Frontal cortex (tissue), 3 donors: ENCODE measurements at regions not wholly inside any gene's neighbourhood (a gene's known extent, or its start where the extent isn't known, plus 50 kb on each side); places are given as distances from the start of the nearest gene placed in this dataset.
"Not testable (repeated sequence)": the region's sequence is repeated elsewhere in the genome, so short reads cannot be mapped to it uniquely, and the experiment has no call there.

ENCODE experiments used
- DNase-seq, 2 donors: peaks; one replicate each; pipeline ENCODE4 v3.0.0; 2012; ENCODE audit warnings: low spot score in 2 of 2
- FAIRE-seq: peaks from 2 replicates; lab custom pipeline; 2012; peaks lifted over from hg19 to GRCh38; lab: Jason Lieb, UNC
- donor health status: control.
- donor health status: control.
- donor health status: control.

DNA sequence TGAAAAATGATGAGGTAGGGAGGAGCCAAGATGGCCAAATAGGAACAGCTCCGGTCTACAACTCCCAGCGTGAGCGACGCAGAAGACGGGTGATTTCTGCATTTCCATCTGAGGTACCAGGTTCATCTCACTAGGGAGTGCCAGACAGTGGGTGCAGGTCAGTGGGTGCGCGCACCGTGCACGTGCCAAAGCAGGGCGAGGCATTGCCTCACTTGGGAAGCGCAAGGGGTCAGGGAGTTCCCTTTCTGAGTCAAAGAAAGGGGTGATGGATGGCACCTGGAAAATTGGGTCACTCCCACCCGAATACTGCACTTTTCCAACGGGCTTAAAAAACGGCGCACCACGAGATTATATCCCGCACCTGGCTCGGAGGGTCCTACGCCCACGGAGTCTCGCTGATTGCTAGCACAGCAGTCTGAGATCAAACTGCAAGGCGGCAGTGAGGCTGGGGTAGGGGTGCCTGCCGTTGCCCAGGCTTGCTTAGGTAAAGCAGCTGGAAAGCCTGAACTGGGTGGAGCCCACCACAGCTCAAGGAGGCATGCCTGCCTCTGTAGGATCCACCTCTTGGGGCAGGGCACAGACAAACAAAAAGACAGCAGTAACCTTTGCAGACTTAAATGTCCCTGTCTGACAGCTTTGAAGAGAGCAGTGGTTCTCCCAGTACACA is 230.5 kb downstream of the GOLGA6L6 start:
- FAIRE-seq: not testable (repeated sequence)

DNA sequence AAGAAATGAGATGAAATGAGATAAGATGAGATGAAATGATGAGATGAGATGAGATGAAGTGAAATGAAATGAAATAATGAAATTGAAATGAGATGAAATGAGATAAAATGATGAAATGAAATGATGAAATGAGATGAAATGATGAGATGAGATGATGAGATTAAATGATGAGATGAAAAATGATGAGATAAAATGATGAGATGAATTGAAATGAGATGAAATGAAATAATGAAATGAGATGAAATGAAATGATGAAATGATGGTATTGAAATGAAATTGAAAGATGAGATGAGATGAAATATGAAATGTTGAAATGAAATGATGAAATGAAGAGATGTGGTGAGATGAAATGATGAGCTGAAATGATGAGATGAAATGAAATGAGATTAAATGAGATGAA is 231.0 kb downstream of the GOLGA6L6 start:
- no peak for DNase-seq
- peak; percentile 78 for FAIRE-seq

More for the DNA sequence above, 230.5 kb downstream of the GOLGA6L6 start:
- DNase-seq: not testable (repeated sequence)

GRCh38 chr15:20309966-20310365 is 231.6 kb downstream of the GOLGA6L6 start:
- FAIRE-seq: peak; percentile 10
- not testable (repeated sequence) for DNase-seq

- not testable (repeated sequence) for DNase-seq, FAIRE-seq
Observed at GRCh38 chr15:20309395-20309794, 232.2 kb downstream of the GOLGA6L6 start.

- peak; percentile 72 for FAIRE-seq
- DNase-seq: not testable (repeated sequence)
Observed at GRCh38 chr15:20308027-20308690, 233.4 kb downstream of the GOLGA6L6 start.

DNA sequence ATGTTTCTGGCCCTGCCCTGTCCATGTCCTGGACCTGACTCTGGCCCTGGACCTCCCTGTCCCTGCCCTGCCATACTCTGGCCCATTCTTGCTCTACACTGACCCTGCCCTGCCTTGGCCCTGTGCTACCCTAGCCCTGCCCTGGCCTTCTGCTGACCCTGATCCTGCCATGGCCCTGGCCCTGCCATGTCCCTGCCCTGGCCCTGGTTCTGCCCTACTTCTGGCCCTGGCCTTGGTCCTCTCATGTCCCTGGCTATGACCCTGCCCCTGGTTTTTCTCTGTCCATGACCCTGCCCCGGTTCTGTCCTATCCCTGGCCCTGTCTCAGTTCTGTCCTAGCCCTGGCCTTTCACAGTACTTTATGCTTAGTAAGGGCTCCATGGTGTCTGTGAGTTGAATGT is 234.5 kb downstream of the GOLGA6L6 start:
- not testable (repeated sequence) for FAIRE-seq, DNase-seq

GRCh38 chr15:20306497-20307106 is 235.0 kb downstream of the GOLGA6L6 start:
- not testable (repeated sequence) for FAIRE-seq, DNase-seq

DNA sequence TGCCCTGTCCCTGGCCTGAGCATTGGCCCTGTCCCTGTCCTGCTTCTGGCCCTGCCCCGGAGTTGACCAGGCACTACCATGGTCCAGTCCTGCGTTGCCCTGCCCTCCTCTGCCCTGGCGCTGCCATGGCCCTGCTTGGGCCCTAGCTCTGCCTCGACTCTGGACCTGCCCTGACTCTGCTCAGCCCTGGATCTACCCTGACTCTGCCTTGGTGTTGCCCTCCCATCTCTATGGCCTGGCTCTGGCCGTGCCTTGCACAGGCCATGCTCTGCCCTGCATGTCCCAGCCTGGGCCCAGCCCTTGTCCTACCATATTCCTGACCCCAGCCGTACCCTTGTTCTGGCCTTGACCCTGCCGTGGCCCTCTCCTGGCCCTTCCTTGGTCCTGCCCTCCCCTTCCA is 235.7 kb downstream of the GOLGA6L6 start:
- not testable (repeated sequence) for FAIRE-seq, DNase-seq

GRCh38 chr15:20305015-20305465 is 236.6 kb downstream of the GOLGA6L6 start:
- FAIRE-seq, DNase-seq: not testable (repeated sequence)

- DNase-seq, FAIRE-seq: not testable (repeated sequence)
Observed at GRCh38 chr15:20304282-20305014, 237.2 kb downstream of the GOLGA6L6 start.

DNA sequence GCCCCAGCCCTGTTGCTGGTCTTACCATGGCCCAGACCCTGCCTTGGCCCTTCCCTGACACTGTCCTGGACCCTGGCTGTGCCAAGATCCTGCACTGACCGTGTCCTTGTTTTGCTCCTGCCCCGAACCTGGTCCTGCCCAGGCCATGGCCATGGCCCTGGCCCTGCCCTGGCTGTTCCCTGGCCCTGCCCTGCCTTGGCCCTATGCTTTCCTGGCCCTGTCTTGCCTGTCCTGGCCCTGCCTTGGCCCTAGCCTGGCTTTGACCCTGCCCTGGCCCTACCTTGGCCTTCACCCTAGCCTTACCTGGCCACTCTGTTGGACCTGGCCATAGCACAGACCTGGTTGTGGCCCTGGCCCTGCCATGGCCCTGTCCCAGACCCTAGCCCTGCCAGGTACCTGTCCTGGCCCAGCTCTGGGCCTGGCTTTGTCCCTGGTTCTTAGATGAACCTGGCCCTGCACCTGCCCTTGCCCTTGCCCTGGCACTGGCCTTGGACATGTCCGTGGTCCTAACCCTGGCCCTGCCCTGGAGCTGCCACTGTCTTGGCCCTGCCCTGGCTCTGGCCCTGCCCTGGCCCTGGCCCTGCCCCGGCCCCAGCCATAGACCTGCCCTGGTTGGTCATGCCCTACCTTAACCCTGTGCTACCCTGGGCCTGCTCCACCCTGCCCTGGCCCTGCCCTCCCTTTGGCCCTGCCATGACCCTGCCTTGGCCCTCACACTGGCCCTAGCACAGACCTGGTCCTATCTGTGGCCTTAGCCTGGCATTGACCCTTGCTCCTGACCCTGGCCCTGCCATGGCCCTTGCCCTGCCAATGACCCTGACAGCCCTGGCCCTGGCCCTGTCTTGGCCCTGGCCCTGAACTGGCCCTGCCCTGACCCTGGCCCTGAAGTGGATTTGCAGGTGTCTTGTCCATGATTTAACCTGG is 238.1 kb downstream of the GOLGA6L6 start:
- not testable (repeated sequence) for DNase-seq, FAIRE-seq

DNA sequence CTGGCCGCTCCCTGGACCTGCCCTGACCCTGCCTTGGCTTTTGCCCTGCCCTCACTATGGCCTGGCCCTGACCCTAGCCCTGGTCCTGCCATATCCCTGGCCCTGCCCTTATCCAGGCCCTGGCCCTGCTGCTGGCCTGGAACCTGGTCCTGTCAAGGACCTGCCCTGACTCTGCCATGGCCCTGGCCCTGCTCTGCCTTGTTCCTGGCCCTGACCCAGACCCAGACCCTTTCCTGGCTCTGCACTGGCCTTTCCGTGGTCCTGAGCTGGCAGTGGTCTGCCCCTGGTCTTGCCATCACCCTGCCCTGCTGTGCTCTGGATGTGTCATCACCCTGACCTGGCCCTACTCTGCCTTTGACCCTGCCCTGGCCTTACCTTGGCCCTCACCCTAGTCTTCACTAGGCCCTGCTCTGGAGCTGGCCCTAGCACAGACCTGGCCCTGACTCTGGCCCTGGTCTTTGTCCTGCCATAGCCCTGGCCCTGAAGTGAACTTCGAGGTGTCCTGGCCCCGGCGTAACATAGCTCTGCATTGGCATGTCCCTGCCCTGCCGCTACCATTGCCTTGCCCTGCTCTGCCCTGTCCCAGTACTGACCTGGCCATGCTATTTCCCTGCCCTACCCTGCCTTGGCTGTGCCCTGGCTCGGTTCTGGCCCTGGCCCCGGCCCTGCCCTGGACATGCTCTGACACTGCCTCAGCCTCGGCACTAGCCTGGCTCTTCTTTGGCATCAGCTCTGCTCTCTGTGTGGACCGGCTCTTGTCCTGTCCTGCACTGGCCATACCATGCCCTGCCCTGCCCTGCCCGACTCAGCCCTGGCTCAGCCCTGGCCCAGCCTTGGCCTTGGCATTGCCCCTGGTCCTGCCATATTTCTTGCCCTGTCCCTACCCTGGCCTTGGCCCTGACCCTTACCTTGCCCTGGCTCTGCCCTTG is 239.2 kb downstream of the GOLGA6L6 start:
- FAIRE-seq: not testable (repeated sequence)

DNA sequence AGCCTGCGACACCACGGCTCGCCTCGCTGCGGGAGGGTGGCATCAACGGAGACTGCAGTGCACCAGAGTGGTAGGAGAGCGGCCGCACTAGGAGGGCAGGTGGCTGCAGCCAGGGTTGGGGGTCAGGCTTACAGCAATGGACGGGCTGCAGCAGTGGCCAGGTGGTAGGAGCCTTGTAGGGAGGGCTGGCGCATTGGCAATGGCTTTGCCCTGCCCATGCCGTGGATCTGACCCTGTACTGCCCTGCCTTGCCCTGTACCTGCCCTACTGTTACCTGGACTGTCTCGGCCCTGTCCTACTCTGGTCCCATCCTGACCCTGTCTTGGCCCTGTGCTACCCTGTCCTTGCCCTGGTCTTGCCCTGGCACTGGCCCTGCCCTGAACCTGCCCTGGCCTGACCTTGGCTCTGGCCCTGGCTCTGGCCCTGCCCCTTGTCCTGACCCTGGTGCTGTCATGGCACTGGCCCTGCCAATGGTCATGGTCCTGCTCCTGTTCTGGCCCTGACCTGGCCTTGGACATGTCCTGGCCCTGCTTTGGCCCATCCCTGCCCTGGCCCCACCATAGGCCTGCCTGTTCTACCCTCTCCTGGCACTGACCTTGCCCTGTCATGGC is 240.0 kb downstream of the GOLGA6L6 start:
- peak in 1 of 2 donors; percentile 0 for DNase-seq
- not testable (repeated sequence) for FAIRE-seq

More for the DNA sequence above, 239.2 kb downstream of the GOLGA6L6 start:
- peak in 1 of 2 donors; percentile 1 for DNase-seq

- FAIRE-seq, DNase-seq: not testable (repeated sequence)
Observed at GRCh38 chr15:20301041-20301390, 240.6 kb downstream of the GOLGA6L6 start.

DNA sequence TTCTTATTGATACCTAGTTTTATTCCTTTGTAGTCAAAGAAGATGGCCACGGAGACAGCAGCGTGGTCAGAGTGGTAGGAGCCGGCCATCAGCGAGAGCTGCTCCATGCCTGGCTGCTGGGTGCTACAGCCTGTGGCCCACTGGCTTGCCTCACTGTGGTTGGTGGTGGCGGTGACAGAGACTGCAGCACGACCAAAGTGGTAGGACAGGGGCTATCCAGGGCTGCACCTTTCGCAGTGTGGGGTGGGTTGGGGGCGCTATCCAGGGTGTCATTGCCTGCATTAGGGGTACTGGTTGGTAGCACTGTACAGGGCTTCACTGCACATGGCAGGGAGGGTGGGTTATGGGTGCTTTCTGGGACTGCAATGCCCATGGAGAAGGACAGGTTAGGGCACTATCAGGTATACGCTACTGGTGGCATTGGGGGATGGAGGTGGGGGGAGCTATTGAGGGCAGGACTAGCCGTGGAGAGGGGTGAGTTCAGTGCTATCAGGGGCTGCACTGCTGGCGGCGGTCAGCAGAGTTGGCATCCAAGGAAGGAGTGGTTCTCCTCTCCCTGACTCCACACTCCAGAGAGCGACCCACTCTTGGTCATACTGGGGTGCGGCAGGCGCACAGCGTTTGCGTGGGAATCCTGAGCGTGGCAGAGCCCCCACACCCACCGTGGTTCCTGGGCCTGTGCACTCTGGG is 241.1 kb downstream of the GOLGA6L6 start:
- not testable (repeated sequence) for FAIRE-seq, DNase-seq

- FAIRE-seq, DNase-seq: not testable (repeated sequence)
Observed at GRCh38 chr15:20297603-20298123, 243.9 kb downstream of the GOLGA6L6 start.
